Subcutaneous abdominal adipose tissue (tissue), 5 donors: ENCODE measurements at regions not wholly inside any gene's neighbourhood (a gene's known extent, or its start where the extent isn't known, plus 50 kb on each side); places are given as distances from the start of the nearest gene placed in this dataset.
"Not testable (repeated sequence)": the region's sequence is repeated elsewhere in the genome, so short reads cannot be mapped to it uniquely, and the experiment has no call there.

ENCODE experiments used
- H3K27ac ChIP-seq: one replicate; pipeline ENCODE4 v1.7.0; 2013; ENCODE audit warnings: low read depth, mild to moderate bottlenecking, inconsistent platforms, low read length, moderate library complexity
- H3K27me3 ChIP-seq, 5 donors: one replicate each; pipeline ENCODE4 v1.7.0; 2013; ENCODE audit warnings: low read length in 5 of 5, inconsistent platforms in 1 of 5; ENCODE audit not compliant: control insufficient read depth in 5 of 5, insufficient read depth in 4 of 5
- H3K36me3 ChIP-seq, 5 donors: one replicate each; pipeline ENCODE4 v1.7.0; 2013; ENCODE audit warnings: low read length in 5 of 5; ENCODE audit not compliant: control insufficient read depth in 5 of 5, insufficient read depth in 5 of 5
- H3K4me1 ChIP-seq, 5 donors: one replicate each; pipeline ENCODE4 v1.7.0; 2013; ENCODE audit warnings: low read length in 5 of 5, mild to moderate bottlenecking in 3 of 5, moderate library complexity in 1 of 5; ENCODE audit not compliant: control insufficient read depth in 5 of 5, insufficient read depth in 5 of 5
- H3K4me3 ChIP-seq, 5 donors: one replicate each; pipeline ENCODE4 v1.7.0; 2013; ENCODE audit warnings: low read length in 5 of 5, low read depth in 1 of 5
- H3K9ac ChIP-seq, 5 donors: one replicate each; pipeline ENCODE4 v1.7.0; 2013; ENCODE audit warnings: low read length in 5 of 5, mild to moderate bottlenecking in 4 of 5, moderate library complexity in 3 of 5
- H3K9me3 ChIP-seq, 5 donors: one replicate each; pipeline ENCODE4 v1.7.0; 2013; ENCODE audit warnings: low read length in 5 of 5; ENCODE audit not compliant: control insufficient read depth in 5 of 5
- donor health status: healthy.
- donor health status: healthy.
- donor health status: healthy.
- donor health status: healthy.
- donor health status: healthy.

DNA sequence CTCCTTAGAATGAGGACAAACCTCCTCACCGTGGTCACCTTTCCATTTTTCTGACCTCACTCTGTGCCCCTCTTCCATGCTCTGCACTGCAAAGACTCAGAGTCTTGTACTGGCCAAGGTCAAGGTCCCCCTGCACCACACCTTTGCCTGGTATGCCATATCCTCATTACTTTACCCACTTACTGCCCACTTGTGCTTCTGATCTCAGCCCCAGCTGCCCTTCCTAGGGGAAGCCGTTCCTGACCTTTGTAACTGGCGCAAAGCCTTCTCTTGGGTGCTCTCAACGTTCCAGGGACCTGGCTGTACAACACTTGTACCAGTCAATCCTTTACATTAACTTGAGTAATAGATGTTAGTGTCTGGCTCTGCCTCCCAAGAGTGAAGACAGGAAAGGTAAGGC is 256.0 kb downstream of the SV2B start:
- Histone ChIP-seq H3K27me3 (no peaks in the 10 kb centered on the region), H3K4me1 (no peaks in the 10 kb centered on the region), H3K9ac (no peak overlapping the region), H3K27ac (no peak overlapping the region), H3K36me3 (no peaks in the 10 kb centered on the region), H3K4me3 (no peak overlapping the region), H3K9me3 (no peaks in the 10 kb centered on the region)

DNA sequence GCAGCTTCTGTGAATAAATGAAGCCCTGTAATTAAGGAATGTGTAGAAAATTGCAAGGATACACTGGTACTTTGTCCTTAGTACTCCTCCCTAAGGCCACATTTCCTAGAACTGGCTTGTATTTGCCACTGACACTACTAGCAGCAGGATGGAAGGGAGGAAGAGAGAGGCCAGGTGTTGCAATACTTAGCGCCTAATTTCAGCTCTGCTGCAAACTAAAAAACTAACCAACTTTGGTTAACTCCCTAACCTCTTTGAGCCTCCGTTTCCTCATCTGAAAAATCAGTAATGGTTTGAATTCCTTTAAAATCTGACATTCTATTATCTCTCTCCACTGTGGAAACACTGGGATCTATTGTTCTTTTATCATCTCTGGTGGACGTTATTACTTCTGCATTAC is 257.0 kb downstream of the SV2B start:
- no peaks in the 10 kb centered on the region for H3K9me3 ChIP-seq
- H3K27ac ChIP-seq: no peak overlapping the region
- H3K4me3 ChIP-seq: no peak overlapping the region
- H3K4me1 ChIP-seq: no peaks in the 10 kb centered on the region
- no peaks in the 10 kb centered on the region for H3K36me3 ChIP-seq
- no peak overlapping the region for H3K9ac ChIP-seq
- H3K27me3 ChIP-seq: no peaks in the 10 kb centered on the region

DNA sequence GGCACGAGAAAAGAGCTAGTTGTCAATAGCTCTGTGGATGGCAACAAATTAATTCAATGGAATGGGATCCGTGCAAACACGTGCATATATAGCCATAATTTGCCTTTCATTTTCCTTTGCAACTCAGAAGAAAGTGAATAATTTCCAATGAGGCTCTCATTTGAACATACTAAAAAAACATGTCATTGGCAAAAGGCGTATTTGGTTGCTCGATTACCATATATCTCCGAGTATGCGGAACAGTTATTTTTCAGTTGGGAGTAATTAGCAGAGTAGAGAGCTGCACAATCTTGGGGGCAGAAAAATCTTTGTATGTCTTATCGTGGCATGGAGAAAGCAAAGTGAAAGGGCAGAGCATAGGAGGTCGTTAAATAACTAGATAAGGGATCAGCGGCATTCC is 257.4 kb downstream of the SV2B start:
- Histone ChIP-seq H3K36me3 (no peaks in the 10 kb centered on the region), H3K9me3 (no peaks in the 10 kb centered on the region), H3K27me3 (no peaks in the 10 kb centered on the region), H3K4me3 (no peak overlapping the region), H3K4me1 (no peaks in the 10 kb centered on the region), H3K27ac (no peak overlapping the region), H3K9ac (no peak overlapping the region)

- no peaks in the 10 kb centered on the region for H3K36me3 ChIP-seq
- H3K27ac ChIP-seq: no peak overlapping the region
- no peaks in the 10 kb centered on the region for H3K4me1 ChIP-seq
- no peak overlapping the region for H3K4me3 ChIP-seq
- H3K27me3 ChIP-seq: no peaks in the 10 kb centered on the region
- H3K9ac ChIP-seq: no peak overlapping the region
- H3K9me3 ChIP-seq: no peaks in the 10 kb centered on the region
These were observed 258.3 kb downstream of the SV2B start for GRCh38 chr15:91358405-91358804.

GRCh38 chr15:91361696-91362095 is 261.6 kb downstream of the SV2B start:
- not testable (repeated sequence) for H3K27ac ChIP-seq, H3K36me3 ChIP-seq, H3K4me3 ChIP-seq

DNA sequence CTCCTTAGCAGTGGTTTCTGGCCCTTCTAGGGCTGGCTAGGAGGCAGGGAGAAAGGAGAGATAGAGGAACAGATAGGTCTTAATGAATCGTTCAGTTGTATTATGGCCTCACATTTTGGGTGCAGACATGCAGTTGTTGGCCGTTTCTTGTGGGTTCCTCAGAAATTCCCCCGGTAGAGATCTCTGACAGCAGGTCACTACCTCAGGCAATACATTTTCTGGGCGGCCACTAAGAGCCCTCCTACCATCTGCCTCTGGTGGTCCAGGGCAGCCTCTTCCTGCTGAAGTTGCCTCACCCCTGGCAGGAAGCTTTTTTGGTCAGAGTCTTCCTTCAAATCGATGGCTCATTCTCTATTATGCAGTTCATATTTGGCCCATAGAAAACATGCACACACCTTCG is 266.1 kb downstream of the SV2B start:
- Histone ChIP-seq H3K9me3 (peaks cover 0 to 9% (median 2%) of the 10 kb centered on the region in 5 donors), H3K36me3 (no peaks in the 10 kb centered on the region), H3K4me3 (no peak overlapping the region), H3K27me3 (peaks cover 0 to 4% (median 0%) of the 10 kb centered on the region in 5 donors), H3K9ac (no peak overlapping the region), H3K27ac (no peak overlapping the region), H3K4me1 (no peaks in the 10 kb centered on the region)

More at GRCh38 chr15:91361696-91362095, 261.6 kb downstream of the SV2B start:
- not testable (repeated sequence) for H3K4me1 ChIP-seq, H3K9ac ChIP-seq, H3K27me3 ChIP-seq, H3K9me3 ChIP-seq

DNA sequence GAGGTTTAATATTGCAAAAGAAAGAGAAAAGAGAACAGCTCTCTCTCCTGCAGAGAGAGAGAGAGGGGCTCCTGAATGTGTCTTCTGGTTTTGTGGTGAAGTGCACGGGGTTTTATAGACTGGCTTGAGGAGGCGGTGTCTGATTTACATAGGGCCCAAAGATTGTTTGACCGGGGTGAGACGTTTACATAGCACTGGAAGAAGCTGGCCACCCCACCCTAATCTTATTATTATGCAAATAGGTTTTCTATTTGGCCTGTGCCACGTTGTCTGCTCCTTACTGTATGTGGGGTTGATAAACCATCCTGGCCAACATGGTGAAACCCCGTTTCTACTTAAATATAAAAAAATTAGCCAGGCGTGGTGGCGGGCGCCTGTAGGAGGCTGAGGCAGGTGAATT is 268.6 kb downstream of the SV2B start:
- Histone ChIP-seq H3K36me3 (no peaks in the 10 kb centered on the region), H3K27ac (no peak overlapping the region), H3K9me3 (peaks cover 0 to 22% (median 3%) of the 10 kb centered on the region in 5 donors), H3K27me3 (peaks cover 0 to 4% (median 0%) of the 10 kb centered on the region in 5 donors), H3K4me1 (no peaks in the 10 kb centered on the region), H3K4me3 (no peak overlapping the region), H3K9ac (no peak overlapping the region)

DNA sequence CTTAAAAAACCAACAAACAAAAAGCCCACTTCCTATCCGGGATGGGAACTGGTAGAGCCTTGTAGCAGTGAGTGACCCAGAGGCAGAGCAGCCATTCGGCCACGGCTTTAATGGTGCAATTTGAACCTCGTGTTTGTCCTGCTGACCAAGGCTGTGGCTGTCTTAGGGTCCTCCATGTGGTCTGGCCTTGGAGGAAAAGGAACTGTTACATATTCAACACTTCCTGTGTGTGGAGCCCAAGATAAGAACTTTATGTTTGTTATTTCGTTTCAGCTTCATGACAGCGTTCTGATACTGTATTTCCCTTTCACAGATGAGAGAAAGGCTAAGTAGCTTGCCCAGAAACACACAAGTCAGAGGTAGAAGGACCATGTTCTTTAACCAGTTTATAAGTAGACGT is 269.8 kb downstream of the SV2B start:
- Histone ChIP-seq H3K4me1 (no peaks in the 10 kb centered on the region), H3K27me3 (peaks cover 0 to 4% (median 0%) of the 10 kb centered on the region in 5 donors), H3K4me3 (no peak overlapping the region), H3K27ac (no peak overlapping the region), H3K36me3 (no peaks in the 10 kb centered on the region), H3K9ac (no peak overlapping the region), H3K9me3 (peaks cover 0 to 22% (median 3%) of the 10 kb centered on the region in 5 donors)

DNA sequence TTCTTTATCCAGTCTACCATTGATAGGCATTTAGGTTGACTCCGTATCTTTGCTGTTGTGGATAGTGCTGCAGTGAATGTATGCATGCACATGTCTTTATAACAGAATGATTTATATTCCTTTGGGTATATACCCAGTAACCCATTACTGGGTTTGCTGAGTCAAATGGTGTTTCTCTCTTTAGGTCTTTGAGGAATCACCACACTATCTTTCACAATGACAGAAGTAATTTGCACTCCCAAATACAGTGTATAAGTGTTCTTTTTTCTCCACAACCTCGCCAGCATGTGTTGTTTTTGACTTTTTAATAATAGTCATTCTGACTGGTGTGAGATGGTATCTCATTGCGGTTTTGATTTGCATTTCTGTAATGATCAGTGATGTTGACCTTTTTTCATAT is 271.3 kb downstream of the SV2B start:
- peaks cover 0 to 14% (median 3%) of the 10 kb centered on the region in 5 donors for H3K9me3 ChIP-seq
- H3K27ac ChIP-seq, H3K9ac ChIP-seq, H3K4me1 ChIP-seq, H3K36me3 ChIP-seq, H3K4me3 ChIP-seq, H3K27me3 ChIP-seq: not testable (repeated sequence)

DNA sequence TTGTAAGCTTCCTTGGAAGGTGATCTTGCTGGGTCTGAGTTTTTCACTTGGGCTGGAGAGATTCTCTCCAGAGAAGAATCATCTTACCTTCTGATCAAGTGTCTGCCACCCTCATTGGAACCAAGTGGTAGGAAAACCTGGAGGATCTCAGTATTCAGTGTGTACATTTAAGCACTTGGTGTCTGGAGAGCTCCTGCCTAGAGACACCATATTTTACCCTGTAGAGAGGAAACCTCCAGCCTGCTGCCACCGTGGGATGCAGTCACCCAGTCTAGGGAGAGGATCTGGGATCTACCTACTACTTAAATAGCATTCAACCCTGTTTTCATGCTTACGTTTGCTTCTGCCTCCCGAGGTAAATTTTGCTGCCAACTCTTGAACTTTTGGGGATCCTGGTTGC is 274.3 kb downstream of the SV2B start:
- H3K9ac ChIP-seq: no peak overlapping the region
- H3K27me3 ChIP-seq: peaks cover 0 to 5% (median 2%) of the 10 kb centered on the region in 5 donors
- H3K4me3 ChIP-seq: no peak overlapping the region
- H3K36me3 ChIP-seq: no peaks in the 10 kb centered on the region
- H3K9me3 ChIP-seq: peaks cover 0 to 14% (median 3%) of the 10 kb centered on the region in 5 donors
- no peak overlapping the region for H3K27ac ChIP-seq
- H3K4me1 ChIP-seq: no peaks in the 10 kb centered on the region

GRCh38 chr15:91376038-91376437 is 276.0 kb downstream of the SV2B start:
- H3K27ac ChIP-seq: no peak overlapping the region
- H3K36me3 ChIP-seq: no peaks in the 10 kb centered on the region
- H3K4me3 ChIP-seq: no peak overlapping the region
- H3K9me3 ChIP-seq: peaks cover 0 to 18% (median 6%) of the 10 kb centered on the region in 5 donors
- no peaks in the 10 kb centered on the region for H3K4me1 ChIP-seq
- H3K27me3 ChIP-seq: peaks cover 0 to 5% (median 2%) of the 10 kb centered on the region in 5 donors
- no peak overlapping the region for H3K9ac ChIP-seq
